ENCODE measurements at regions not wholly inside any gene's neighbourhood (a gene's known extent, or its start where the extent isn't known, plus 50 kb on each side); places are given as distances from the start of the nearest gene placed in this dataset.

DNA sequence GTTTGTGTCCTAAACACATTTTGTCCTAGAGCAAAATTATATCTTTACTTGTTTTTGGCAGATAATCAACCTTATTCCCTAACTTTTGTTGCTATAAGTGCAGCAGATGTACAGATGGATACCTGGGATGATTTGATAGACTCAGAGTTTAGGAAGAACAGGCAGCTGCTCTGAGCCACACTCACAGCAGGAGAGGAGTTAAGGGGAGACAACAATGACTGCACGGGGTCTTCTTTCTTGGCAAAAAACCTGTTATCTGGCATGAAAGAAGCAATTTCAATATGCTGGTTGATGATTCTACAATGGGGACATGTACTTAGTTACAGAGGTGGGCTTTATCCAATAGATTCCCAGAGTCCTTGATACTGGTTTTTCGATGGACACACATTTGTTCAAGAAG is 258.9 kb upstream of the PCDH9 start:
- no peak for TF ChIP-seq EZH2 (IDR thresholded peaks at IDR 0.05; ENCODE audit: low read length, missing control alignments)
- TF ChIP-seq CTCF (conservative IDR thresholded peaks at IDR 0.05 in 1 of 2, IDR thresholded peaks at IDR 0.05 in 1 of 2; ENCODE audit: low read depth in 1 of 2, low read length in 2 of 2): no peak
- H3K4me3 ChIP-seq (replicated peaks in 1 of 4; ENCODE audit: control extremely low read depth in 1 of 4, insufficient read depth in 1 of 4, low read depth in 3 of 4, low read length in 4 of 4): no peak overlapping the region
- H3K9me3 ChIP-seq (ENCODE audit: control insufficient read depth, insufficient read depth, low read depth, low read length): no peaks in the 10 kb centered on the region
- H3K27me3 ChIP-seq (ENCODE audit: control insufficient read depth, insufficient read depth, low read length): no peaks in the 10 kb centered on the region
- no peak for DNase-seq (ENCODE audit: low read depth in 2 of 2)
- H2AFZ ChIP-seq (ENCODE audit: low read length): no peak overlapping the region
- H3K9ac ChIP-seq (ENCODE audit: insufficient read depth, low read length): no peak overlapping the region
- no peaks in the 10 kb centered on the region for H4K20me1 ChIP-seq (ENCODE audit: control insufficient read depth, extremely low read depth, insufficient read depth, low read length)
- no peak overlapping the region for H3K27ac ChIP-seq (ENCODE audit: insufficient read depth, low read length)
- no peaks in the 10 kb centered on the region for H3K79me2 ChIP-seq (ENCODE audit: control insufficient read depth, insufficient read depth, low read length)
- no peak overlapping the region for H3K4me2 ChIP-seq (ENCODE audit: extremely low read depth, insufficient read depth, low read length)
- no peaks in the 10 kb centered on the region for H3K36me3 ChIP-seq (ENCODE audit: control insufficient read depth, insufficient read depth, low read length)
- H3K4me1 ChIP-seq (ENCODE audit: control insufficient read depth, extremely low read depth, insufficient read depth, low read length): no peaks in the 10 kb centered on the region

GRCh38 chr13:67481445-67481844 is 251.3 kb upstream of the PCDH9 start:
- no peaks in the 10 kb centered on the region for H3K79me2 ChIP-seq (ENCODE audit: control insufficient read depth, insufficient read depth, low read length)
- no peak overlapping the region for H2AFZ ChIP-seq (ENCODE audit: low read length)
- H3K9ac ChIP-seq (ENCODE audit: insufficient read depth, low read length): no peak overlapping the region
- H3K9me3 ChIP-seq (ENCODE audit: control insufficient read depth, insufficient read depth, low read depth, low read length): no peaks in the 10 kb centered on the region
- H3K27me3 ChIP-seq (ENCODE audit: control insufficient read depth, insufficient read depth, low read length): no peaks in the 10 kb centered on the region
- H3K4me2 ChIP-seq (ENCODE audit: extremely low read depth, insufficient read depth, low read length): no peak overlapping the region
- no peak overlapping the region for H3K27ac ChIP-seq (ENCODE audit: insufficient read depth, low read length)
- DNase-seq (ENCODE audit: low read depth in 2 of 2): no peak
- no peaks in the 10 kb centered on the region for H3K4me1 ChIP-seq (ENCODE audit: control insufficient read depth, extremely low read depth, insufficient read depth, low read length)
- H3K36me3 ChIP-seq (ENCODE audit: control insufficient read depth, insufficient read depth, low read length): no peaks in the 10 kb centered on the region
- TF ChIP-seq CTCF (conservative IDR thresholded peaks at IDR 0.05 in 1 of 2, IDR thresholded peaks at IDR 0.05 in 1 of 2; ENCODE audit: low read depth in 1 of 2, low read length in 2 of 2) (no peak), EZH2 (IDR thresholded peaks at IDR 0.05; ENCODE audit: low read length, missing control alignments) (no peak)
- no peaks in the 10 kb centered on the region for H4K20me1 ChIP-seq (ENCODE audit: control insufficient read depth, extremely low read depth, insufficient read depth, low read length)
- H3K4me3 ChIP-seq (replicated peaks in 1 of 4; ENCODE audit: control extremely low read depth in 1 of 4, insufficient read depth in 1 of 4, low read depth in 3 of 4, low read length in 4 of 4): no peak overlapping the region

DNA sequence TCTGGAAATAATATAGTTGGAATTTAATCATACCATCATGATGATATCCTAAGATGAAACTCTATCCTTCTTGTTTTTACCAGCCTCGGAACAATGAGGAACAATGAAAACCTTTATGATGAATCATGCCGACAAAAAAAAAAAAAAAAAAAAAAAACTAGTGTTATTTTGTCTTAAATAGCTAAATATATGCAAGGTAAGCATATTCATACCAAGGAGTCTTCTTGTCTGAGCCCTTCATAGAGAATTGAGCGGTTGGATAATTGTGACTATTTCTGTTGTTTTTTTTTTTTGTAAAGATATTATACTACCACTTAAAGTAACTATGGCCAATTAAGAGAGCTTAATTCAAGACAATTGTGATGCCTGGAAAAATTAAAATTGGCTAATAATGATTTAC is 244.0 kb upstream of the PCDH9 start:
- no peaks in the 10 kb centered on the region for H4K20me1 ChIP-seq (ENCODE audit: control insufficient read depth, extremely low read depth, insufficient read depth, low read length)
- no peak overlapping the region for H2AFZ ChIP-seq (ENCODE audit: low read length)
- DNase-seq (ENCODE audit: low read depth in 2 of 2): no peak
- H3K9me3 ChIP-seq (ENCODE audit: control insufficient read depth, insufficient read depth, low read depth, low read length): no peaks in the 10 kb centered on the region
- no peaks in the 10 kb centered on the region for H3K4me1 ChIP-seq (ENCODE audit: control insufficient read depth, extremely low read depth, insufficient read depth, low read length)
- H3K79me2 ChIP-seq (ENCODE audit: control insufficient read depth, insufficient read depth, low read length): no peaks in the 10 kb centered on the region
- no peaks in the 10 kb centered on the region for H3K27me3 ChIP-seq (ENCODE audit: control insufficient read depth, insufficient read depth, low read length)
- no peak overlapping the region for H3K27ac ChIP-seq (ENCODE audit: insufficient read depth, low read length)
- H3K9ac ChIP-seq (ENCODE audit: insufficient read depth, low read length): no peak overlapping the region
- no peak overlapping the region for H3K4me3 ChIP-seq (replicated peaks in 1 of 4; ENCODE audit: control extremely low read depth in 1 of 4, insufficient read depth in 1 of 4, low read depth in 3 of 4, low read length in 4 of 4)
- no peaks in the 10 kb centered on the region for H3K36me3 ChIP-seq (ENCODE audit: control insufficient read depth, insufficient read depth, low read length)
- TF ChIP-seq EZH2 (IDR thresholded peaks at IDR 0.05; ENCODE audit: low read length, missing control alignments) (no peak), CTCF (conservative IDR thresholded peaks at IDR 0.05 in 1 of 2, IDR thresholded peaks at IDR 0.05 in 1 of 2; ENCODE audit: low read depth in 1 of 2, low read length in 2 of 2) (no peak)
- H3K4me2 ChIP-seq (ENCODE audit: extremely low read depth, insufficient read depth, low read length): no peak overlapping the region

All from fibroblast of lung (primary cell).